Sigmoid colon (tissue), 6 donors: ENCODE measurements at regions not wholly inside any gene's neighbourhood (a gene's known extent, or its start where the extent isn't known, plus 50 kb on each side); places are given as distances from the start of the nearest gene placed in this dataset.

ENCODE experiments used
- DNase-seq: peaks from one replicate; pipeline ENCODE4 v3.0.0-alpha.2; 2019
- H3K27ac ChIP-seq, 4 donors: fragments of 200-600 bp; sonication (generic); one replicate each; pipeline ENCODE4 v1.5.1; 2016 to 2019; ENCODE audit warnings: mild to moderate bottlenecking in 1 of 4
- H3K27me3 ChIP-seq, 3 donors: fragments of 200-600 bp; sonication (generic); one replicate each; pipeline ENCODE4 v1.5.1; 2019; ENCODE audit warnings: mild to moderate bottlenecking in 1 of 3
- H3K36me3 ChIP-seq, 4 donors: fragments of 200-600 bp; sonication (generic); one replicate each; pipeline ENCODE4 v1.5.1; 2016 to 2019
- H3K4me1 ChIP-seq, 4 donors: fragments of 200-600 bp; sonication (generic); one replicate each; pipeline ENCODE4 v1.5.1; 2017 to 2019
- H3K4me3 ChIP-seq, 4 donors: fragments of 200-600 bp; sonication (generic); one replicate each; pipeline ENCODE4 v1.5.1; 2017 to 2019; ENCODE audit warnings: mild to moderate bottlenecking in 2 of 4, moderate library complexity in 1 of 4
- H3K9me3 ChIP-seq, 4 donors: fragments of 200-600 bp in 3 of 4; sonication (generic) in 3 of 4; one replicate each; pipeline versions ENCODE4 v1.5.1 to v1.6.1; 2013 to 2019
- EP300 ChIP-seq, 4 donors: sonication (generic); formaldehyde crosslinking; IDR thresholded peaks; one replicate each; pipeline ENCODE4 v1.6.1; 2017; ENCODE audit warnings: antibody characterized with exemption in 4 of 4
- POLR2A ChIP-seq, 2 donors: fragments of 450-650 bp; IDR thresholded peaks; one replicate each; pipeline ENCODE4 v1.6.1; 2016; ENCODE audit warnings: antibody characterized with exemption in 2 of 2, mild to moderate bottlenecking in 2 of 2, moderate library complexity in 2 of 2
- POLR2AphosphoS5 ChIP-seq, 4 donors: sonication (generic); formaldehyde crosslinking; IDR thresholded peaks; one replicate each; pipeline ENCODE4 v1.6.1; 2017; ENCODE audit warnings: antibody characterized with exemption in 4 of 4
- WGBS, 2 donors: extraction: QIAGEN DNeasy Blood & Tissue Kit; methylation state at CpG; one replicate each; pipeline ENCODE4 v1.1.7; 2013; 5-methylcytosine and 5-hydroxymethylcytosine counted together
- intact Hi-C: fragments of 100-400 bp; cut with DNase I; formaldehyde crosslinking; loops from one replicate; pipeline ENCODE4 v1.15.1; 2023
- TF ChIP-seq, protein P1 (sequence below), 4 experiments: fragments of 450-650 bp in 3 of 4; fragments of 200-600 bp in 1 of 4; IDR thresholded peaks; one replicate each; pipeline ENCODE4 v1.5.1; 2016 to 2019; ENCODE audit warnings: antibody characterized with exemption in 4 of 4, mild to moderate bottlenecking in 3 of 4, moderate library complexity in 2 of 4
- donor health status: healthy with polysubstance abuse.
- donor health status: healthy.

DNA sequence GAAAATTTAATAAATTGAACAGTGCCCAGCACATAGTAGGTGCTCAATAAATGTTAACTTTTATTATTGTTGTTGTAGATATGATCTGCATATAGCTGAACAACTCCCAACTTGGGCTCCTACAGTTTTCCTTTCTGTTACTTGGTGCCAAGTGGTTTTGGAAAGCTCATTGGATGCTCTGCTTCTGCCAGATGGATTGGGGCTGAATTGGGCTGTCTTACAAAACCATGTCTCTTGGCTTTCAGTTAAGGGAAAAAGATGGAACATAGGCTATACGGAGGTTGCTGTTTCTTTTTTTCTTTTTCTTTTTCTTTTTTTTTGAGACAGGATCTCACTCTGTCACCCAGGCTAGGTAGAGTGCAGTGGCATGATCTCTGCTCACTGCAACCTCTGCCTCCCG is 140.7 kb upstream of the PWP1 start:
- Histone ChIP-seq H3K9me3 (peaks cover 0 to 2% (median 0%) of the 10 kb centered on the region in 4 donors), H3K27ac (no peak overlapping the region), H3K27me3 (no peaks in the 10 kb centered on the region), H3K36me3 (no peaks in the 10 kb centered on the region), H3K4me1 (no peaks in the 10 kb centered on the region), H3K4me3 (no peak overlapping the region)
- DNase-seq = no peak
- TF ChIP-seq POLR2A (IDR thresholded peaks at IDR 0.05) (no peak), EP300 (IDR thresholded peaks at IDR 0.05) (no peak), POLR2AphosphoS5 (IDR thresholded peaks at IDR 0.05) (no peak)
- TF ChIP-seq, protein P1, sequence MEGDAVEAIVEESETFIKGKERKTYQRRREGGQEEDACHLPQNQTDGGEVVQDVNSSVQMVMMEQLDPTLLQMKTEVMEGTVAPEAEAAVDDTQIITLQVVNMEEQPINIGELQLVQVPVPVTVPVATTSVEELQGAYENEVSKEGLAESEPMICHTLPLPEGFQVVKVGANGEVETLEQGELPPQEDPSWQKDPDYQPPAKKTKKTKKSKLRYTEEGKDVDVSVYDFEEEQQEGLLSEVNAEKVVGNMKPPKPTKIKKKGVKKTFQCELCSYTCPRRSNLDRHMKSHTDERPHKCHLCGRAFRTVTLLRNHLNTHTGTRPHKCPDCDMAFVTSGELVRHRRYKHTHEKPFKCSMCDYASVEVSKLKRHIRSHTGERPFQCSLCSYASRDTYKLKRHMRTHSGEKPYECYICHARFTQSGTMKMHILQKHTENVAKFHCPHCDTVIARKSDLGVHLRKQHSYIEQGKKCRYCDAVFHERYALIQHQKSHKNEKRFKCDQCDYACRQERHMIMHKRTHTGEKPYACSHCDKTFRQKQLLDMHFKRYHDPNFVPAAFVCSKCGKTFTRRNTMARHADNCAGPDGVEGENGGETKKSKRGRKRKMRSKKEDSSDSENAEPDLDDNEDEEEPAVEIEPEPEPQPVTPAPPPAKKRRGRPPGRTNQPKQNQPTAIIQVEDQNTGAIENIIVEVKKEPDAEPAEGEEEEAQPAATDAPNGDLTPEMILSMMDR (IDR thresholded peaks at IDR 0.05) = no peak
- 80 to 88% methylated on average over 2 of the region's 2 CpGs for WGBS, 2 donors
- intact Hi-C loops = no loop called here

DNA sequence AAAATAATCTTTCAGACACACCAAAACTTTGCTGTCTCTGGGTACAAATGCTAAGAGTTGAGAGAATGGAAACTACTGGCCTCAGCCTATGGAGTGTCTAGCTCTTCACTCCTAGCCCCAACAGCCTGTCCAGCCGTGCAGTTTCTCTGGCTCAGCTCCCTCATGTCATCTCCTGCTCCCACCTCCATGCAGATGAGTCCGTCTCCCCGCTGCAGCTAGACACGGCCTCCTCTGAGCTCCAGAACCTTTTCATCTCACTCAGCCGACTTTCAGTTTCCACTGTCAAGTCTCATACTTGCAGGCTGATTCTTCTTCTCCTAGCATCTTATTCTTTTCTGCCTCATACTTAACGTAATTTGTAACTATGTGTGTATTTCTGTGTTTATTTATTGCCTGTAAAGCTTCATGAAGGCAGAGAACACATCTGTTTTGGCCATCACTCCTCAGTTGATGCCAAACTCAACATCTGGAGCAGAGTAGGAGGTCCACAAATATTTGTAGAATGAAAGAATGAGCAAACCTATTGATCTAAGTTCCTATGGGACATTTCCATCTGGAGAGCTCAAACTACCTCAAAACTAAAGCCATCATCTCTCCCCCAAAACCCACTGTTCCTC is 139.8 kb upstream of the PWP1 start:
- Histone ChIP-seq H3K36me3 (no peaks in the 10 kb centered on the region), H3K4me1 (no peaks in the 10 kb centered on the region), H3K27me3 (no peaks in the 10 kb centered on the region), H3K9me3 (peaks cover 0 to 2% (median 0%) of the 10 kb centered on the region in 4 donors), H3K27ac (no peak overlapping the region), H3K4me3 (no peak overlapping the region)
- intact Hi-C loops = no loop called here
- 74 to 79% methylated on average over 6 of the region's 6 CpGs for WGBS, 2 donors
- TF ChIP-seq EP300 (IDR thresholded peaks at IDR 0.05) (no peak), POLR2A (IDR thresholded peaks at IDR 0.05) (no peak), POLR2AphosphoS5 (IDR thresholded peaks at IDR 0.05) (no peak)
- TF ChIP-seq, protein P1 (IDR thresholded peaks at IDR 0.05) = no peak
- no peak for DNase-seq

GRCh38 chr12:107547389-107547788 is 138.2 kb upstream of the PWP1 start:
- Histone ChIP-seq H3K27ac (no peak overlapping the region), H3K27me3 (no peaks in the 10 kb centered on the region), H3K4me3 (no peak overlapping the region), H3K4me1 (no peaks in the 10 kb centered on the region), H3K9me3 (peaks cover 0 to 2% (median 0%) of the 10 kb centered on the region in 4 donors), H3K36me3 (no peaks in the 10 kb centered on the region)
- 89 to 94% methylated on average over 3 of the region's 3 CpGs for WGBS, 2 donors
- intact Hi-C loops = no loop called here
- no peak for DNase-seq
- TF ChIP-seq POLR2AphosphoS5 (IDR thresholded peaks at IDR 0.05) (no peak), EP300 (IDR thresholded peaks at IDR 0.05) (no peak), POLR2A (IDR thresholded peaks at IDR 0.05) (no peak)
- TF ChIP-seq, protein P1 (IDR thresholded peaks at IDR 0.05) = no peak

DNA sequence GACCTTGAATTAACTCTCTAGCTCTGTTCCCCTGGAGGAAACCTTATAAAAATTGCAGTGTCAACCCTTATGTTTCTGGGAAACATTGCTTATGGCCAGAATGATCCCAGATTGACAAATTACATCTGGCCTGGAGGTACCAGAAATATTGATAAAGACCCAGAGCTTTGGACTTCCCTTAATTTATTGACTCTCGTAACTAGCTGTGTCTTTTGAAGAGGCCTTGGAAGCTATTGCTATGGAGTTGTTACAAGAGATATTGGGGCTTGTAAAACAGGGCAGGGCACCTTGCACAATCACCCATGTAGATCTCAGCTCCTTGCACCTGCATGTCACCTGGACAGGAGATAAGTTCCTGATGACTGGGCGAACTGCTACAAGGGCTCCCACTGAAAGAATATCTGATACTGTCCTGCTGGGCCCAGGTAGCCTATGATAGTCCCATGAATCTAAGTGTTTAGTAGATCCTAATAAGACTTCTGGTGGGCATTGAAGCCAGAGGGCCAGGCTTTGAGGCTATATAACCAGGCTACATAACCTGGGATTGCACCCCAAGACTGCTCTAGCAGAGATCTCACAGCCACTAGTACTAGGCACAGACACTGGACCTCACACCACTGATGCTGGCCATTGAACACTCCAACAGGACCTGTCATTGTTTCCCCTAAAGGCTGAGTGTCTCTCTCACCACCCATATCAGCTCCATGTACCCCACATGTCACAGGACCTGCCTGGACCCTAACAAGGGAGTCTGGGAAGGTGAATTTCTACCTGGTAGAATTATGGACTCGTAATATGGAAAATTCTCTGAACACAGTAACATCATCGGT is 135.7 kb upstream of the PWP1 start:
- WGBS, 2 donors = 54 to 81% methylated on average over 4 of the region's 4 CpGs
- Histone ChIP-seq H3K36me3 (no peaks in the 10 kb centered on the region), H3K4me3 (no peak overlapping the region), H3K27me3 (no peaks in the 10 kb centered on the region), H3K9me3 (peaks cover 0 to 2% (median 0%) of the 10 kb centered on the region in 4 donors), H3K27ac (no peak overlapping the region), H3K4me1 (no peaks in the 10 kb centered on the region)
- TF ChIP-seq, protein P1 (IDR thresholded peaks at IDR 0.05) = no peak
- TF ChIP-seq POLR2AphosphoS5 (IDR thresholded peaks at IDR 0.05) = no peak
- TF ChIP-seq POLR2A (IDR thresholded peaks at IDR 0.05) = no peak
- no peak for TF ChIP-seq EP300 (IDR thresholded peaks at IDR 0.05)
- intact Hi-C loops = no loop called here
- no peak for DNase-seq
